ES-I3 (cell line): ENCODE measurements at regions not wholly inside any gene's neighbourhood (a gene's known extent, or its start where the extent isn't known, plus 50 kb on each side); places are given as distances from the start of the nearest gene placed in this dataset.

ENCODE experiments used
- H3K36me3 ChIP-seq: 2 replicates; pipeline ENCODE4 v1.6.1; 2013; ENCODE audit warnings: mild to moderate bottlenecking, low read length, control low read depth, moderate library complexity; ENCODE audit not compliant: insufficient read depth
- H3K4me1 ChIP-seq: 2 replicates; pipeline ENCODE4 v1.6.1; 2013; ENCODE audit warnings: mild to moderate bottlenecking, control low read depth, low read length; ENCODE audit not compliant: insufficient read depth
- H3K9ac ChIP-seq: 2 replicates; pipeline ENCODE4 v1.6.1; 2013; ENCODE audit warnings: low read depth, mild to moderate bottlenecking, low read length, moderate library complexity
- H3K9me3 ChIP-seq: 2 replicates; pipeline ENCODE4 v1.6.1; 2013; ENCODE audit warnings: mild to moderate bottlenecking, low read length, moderate library complexity; ENCODE audit not compliant: control insufficient read depth, insufficient read depth

DNA sequence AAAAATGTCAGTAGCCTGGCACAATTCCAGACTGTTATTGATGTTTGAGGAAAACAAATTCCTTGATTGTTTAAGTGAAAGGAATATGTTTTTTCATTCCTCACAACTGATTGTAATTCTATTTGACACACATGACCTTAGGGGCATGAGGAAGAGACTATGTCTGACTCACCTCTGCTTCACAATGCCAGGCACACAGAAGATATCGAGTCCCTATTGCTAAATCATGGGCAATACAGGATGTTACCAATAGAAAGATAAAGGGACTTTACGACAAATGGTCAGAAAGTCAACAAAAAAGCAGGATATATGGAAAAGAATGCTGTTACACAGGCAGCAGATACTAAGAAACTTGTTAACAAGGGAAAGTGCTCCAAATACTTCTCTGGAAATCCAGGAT, 1903.5 kb downstream of the EFNA5 start:
- H3K36me3 ChIP-seq = no peaks in the 10 kb centered on the region
- H3K4me1 ChIP-seq = no peaks in the 10 kb centered on the region
- peaks cover 3% of the 10 kb centered on the region; the same call in 1 of the 2 replicates for H3K9me3 ChIP-seq
- H3K9ac ChIP-seq = no peak overlapping the region

DNA sequence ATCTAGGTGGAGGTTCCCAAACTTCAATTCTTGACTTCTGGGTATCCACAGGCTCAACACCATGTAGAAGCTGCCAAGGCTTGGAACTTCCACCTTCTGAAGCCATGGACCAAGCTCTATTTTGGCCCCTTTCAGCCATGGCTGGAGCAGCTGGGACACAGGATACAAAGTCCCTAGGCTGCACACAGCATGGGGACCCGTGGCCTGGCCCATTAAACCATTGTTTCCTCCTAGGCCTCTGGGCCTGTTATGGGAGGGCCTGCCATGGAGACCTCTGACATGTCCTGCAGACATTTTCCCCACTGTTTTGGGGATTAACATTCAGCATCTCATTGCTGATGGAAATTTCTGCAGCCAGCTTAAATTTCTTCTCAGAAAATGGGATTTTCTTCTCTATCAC, 1908.0 kb downstream of the EFNA5 start:
- peaks cover 4% of the 10 kb centered on the region for H3K9me3 ChIP-seq

DNA sequence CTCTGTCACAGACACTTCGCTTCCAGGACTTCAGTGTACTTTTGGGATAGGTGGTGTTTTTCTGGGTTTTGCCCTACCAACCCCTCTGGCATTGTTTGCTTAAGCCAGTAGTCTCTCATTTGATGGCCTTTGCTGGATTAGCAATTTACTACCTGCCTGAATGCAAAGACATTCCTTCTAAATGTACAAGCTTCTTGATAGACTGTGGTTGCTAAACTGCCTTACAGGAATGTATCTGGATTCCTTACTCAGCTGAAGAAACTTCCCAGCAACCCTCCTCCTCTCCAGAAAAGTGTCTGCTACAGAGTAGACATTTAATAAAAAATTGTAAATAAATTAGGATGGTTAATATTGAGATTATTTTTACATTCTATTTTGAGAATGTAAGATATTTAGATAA, 1916.7 kb downstream of the EFNA5 start:
- Histone ChIP-seq H3K9ac (no peak overlapping the region), H3K4me1 (no peaks in the 10 kb centered on the region), H3K9me3 (no peaks in the 10 kb centered on the region), H3K36me3 (no peaks in the 10 kb centered on the region)

More for the DNA sequence above, 1908.0 kb downstream of the EFNA5 start:
- no peaks in the 10 kb centered on the region for H3K4me1 ChIP-seq
- no peaks in the 10 kb centered on the region for H3K36me3 ChIP-seq
- H3K9ac ChIP-seq = no peak overlapping the region

DNA sequence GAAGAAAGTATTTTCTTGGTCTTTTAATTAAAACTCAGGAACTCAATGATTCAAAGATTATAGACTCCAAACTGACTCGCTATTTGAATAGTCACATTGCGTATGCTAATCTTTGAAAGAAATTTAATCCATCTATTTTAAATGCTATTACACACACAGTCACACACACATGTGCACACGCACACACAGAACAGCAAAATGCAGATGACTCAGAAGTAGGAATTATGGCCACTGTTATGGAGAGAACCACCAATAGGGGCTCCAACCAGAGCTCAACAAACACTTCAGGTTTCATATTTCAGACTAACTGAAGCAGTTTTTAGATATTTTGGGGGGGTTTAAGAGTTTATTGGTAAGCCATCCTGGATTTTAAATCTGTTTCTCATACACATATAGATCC, 1917.9 kb downstream of the EFNA5 start:
- H3K4me1 ChIP-seq = no peaks in the 10 kb centered on the region
- H3K9ac ChIP-seq = no peak overlapping the region
- H3K9me3 ChIP-seq = no peaks in the 10 kb centered on the region
- no peaks in the 10 kb centered on the region for H3K36me3 ChIP-seq

DNA sequence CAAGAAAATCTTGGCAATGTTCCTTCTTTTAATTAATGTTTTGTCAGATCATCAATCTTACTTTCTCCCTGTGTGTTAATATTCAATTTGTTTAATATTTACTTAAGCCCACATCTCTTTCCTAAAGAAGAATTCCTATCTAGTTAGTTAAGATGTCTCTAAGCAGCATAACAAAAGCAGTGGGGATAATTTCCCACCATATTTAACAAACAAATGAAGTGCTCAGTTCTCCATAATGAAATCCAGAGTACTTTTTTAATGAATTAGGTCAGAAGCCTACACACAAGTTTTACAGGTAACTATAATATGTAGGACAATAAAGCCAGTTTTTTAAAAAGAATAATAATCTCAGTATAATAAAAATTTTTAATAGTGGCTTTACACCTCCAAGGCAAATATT, 1918.8 kb downstream of the EFNA5 start:
- no peak overlapping the region for H3K9ac ChIP-seq
- no peaks in the 10 kb centered on the region for H3K4me1 ChIP-seq
- H3K36me3 ChIP-seq = no peaks in the 10 kb centered on the region
- no peaks in the 10 kb centered on the region for H3K9me3 ChIP-seq

DNA sequence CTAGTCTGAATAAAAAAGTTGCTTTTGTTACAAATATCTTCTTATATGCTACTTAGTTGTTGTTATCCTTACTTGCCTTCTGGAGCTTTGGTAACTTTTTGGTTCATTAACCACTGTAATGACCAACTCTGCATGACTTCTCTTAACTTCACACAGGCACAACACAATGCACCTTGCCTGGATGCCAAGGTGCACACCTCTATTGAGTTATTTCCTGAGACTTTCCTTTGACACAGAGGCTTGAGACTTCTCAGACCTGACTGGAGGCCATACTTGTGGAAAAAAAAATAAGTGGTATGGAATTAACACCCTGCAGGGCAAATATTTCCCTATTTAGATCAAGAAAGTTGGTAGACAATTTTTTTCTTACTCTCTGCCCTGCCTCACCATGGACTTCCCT, 1925.6 kb downstream of the EFNA5 start:
- Histone ChIP-seq H3K9me3 (no peaks in the 10 kb centered on the region), H3K4me1 (no peaks in the 10 kb centered on the region), H3K36me3 (no peaks in the 10 kb centered on the region), H3K9ac (no peak overlapping the region)

DNA sequence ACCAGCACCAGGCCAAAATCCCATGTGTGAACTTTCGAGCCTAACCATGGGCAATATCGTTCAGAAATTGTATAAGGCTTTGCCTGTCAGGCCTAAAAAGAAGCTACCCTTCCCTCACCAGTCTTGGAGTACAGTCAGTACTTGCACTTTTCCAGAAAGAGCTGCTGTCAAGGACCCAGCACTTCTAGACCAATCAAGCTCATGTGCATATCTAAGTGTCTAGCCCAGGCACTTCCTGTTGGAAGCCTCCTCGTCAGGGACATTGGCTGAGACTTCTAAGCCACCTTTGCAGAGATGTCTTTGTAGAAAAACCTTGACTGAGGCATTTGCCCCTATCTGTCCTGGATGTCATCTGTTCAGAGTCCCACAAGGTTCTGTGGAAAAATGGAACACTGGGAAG, 1930.5 kb downstream of the EFNA5 start:
- no peak overlapping the region for H3K9ac ChIP-seq

DNA sequence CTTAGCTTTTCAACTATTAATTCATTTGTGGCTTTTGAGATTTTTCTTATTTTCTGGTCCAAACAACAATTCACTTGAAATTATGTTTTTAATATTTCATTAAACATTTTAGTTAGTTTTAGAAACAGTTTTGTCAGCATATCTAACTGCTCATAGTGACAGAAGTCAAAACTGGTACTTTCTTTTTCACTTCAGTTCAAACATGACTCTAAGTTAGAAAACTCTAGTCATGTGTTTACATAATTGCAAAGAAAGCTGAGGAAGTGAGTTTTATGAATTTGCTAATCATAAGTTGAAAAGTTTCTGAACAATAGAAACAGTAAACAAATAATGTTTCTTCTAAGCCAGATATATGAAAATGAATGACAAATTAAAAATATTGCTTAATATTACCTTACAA, 1931.0 kb downstream of the EFNA5 start:
- H3K36me3 ChIP-seq = no peaks in the 10 kb centered on the region
- H3K9me3 ChIP-seq = no peaks in the 10 kb centered on the region
- no peaks in the 10 kb centered on the region for H3K4me1 ChIP-seq

More for the DNA sequence above, 1930.5 kb downstream of the EFNA5 start:
- Histone ChIP-seq H3K9me3 (no peaks in the 10 kb centered on the region), H3K4me1 (no peaks in the 10 kb centered on the region), H3K36me3 (no peaks in the 10 kb centered on the region)

DNA sequence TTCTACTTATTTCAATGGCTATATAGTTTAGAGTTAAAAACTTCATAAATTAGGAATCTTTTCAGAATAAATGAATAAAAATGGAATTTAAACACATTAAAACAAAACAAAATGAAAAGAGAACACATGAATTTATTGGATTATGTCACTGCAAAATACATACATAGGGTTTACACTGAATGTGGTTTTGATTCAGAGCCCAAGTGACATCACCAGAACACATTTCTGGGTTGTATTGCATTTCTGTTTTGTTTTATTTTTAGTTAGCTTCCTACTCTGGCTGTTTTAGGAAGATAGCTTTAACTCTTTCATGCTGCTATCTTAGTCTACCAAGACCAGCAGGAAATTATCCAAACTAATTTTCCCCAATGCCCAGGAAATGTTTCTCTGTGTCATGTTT, 1935.0 kb downstream of the EFNA5 start:
- no peaks in the 10 kb centered on the region for H3K4me1 ChIP-seq
- no peak overlapping the region for H3K9ac ChIP-seq
- no peaks in the 10 kb centered on the region for H3K9me3 ChIP-seq
- no peaks in the 10 kb centered on the region for H3K36me3 ChIP-seq

More for the DNA sequence above, 1931.0 kb downstream of the EFNA5 start:
- no peak overlapping the region for H3K9ac ChIP-seq

DNA sequence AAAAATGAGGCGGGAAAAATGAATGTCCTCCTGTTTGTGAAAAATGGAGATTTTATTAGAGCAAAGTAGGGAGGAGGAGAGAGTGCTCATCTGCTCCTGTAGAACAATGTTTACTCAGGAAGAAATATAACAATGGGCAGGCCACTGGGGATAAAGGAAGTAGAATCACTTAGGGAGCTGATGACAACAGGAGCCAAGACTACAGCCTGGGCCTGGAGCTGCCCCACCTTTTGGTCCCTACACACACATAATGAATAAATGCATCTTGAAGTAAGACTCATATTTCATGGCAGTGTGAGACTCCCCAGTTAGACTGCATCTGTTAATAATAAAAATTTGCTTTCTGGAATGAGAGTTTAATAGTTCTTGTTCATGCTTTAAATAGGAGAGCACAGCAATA, 1939.8 kb downstream of the EFNA5 start:
- H3K36me3 ChIP-seq = no peaks in the 10 kb centered on the region
- no peaks in the 10 kb centered on the region for H3K4me1 ChIP-seq
- no peaks in the 10 kb centered on the region for H3K9me3 ChIP-seq
- H3K9ac ChIP-seq = no peak overlapping the region

DNA sequence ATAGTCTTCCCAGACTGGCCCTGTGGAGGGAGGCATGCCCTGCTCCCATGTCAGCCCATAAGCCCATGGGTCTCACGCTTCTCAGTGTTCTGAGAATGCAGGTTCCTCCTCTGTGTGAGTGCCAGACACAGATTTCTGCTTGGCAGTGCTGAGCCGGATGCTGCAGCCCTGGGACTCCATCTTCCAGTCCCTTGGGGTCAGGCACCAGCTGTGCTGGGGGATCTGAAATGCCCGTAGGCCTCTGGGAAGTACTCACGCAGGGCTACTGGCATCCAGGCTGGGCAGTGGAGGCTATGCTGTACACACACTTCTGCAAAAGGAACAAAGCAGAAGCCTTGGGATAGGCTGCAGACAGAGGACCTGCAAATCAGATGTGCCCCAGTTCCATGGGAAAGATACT, 1944.6 kb downstream of the EFNA5 start:
- Histone ChIP-seq H3K4me1 (no peaks in the 10 kb centered on the region), H3K9ac (no peak overlapping the region), H3K9me3 (no peaks in the 10 kb centered on the region), H3K36me3 (no peaks in the 10 kb centered on the region)

DNA sequence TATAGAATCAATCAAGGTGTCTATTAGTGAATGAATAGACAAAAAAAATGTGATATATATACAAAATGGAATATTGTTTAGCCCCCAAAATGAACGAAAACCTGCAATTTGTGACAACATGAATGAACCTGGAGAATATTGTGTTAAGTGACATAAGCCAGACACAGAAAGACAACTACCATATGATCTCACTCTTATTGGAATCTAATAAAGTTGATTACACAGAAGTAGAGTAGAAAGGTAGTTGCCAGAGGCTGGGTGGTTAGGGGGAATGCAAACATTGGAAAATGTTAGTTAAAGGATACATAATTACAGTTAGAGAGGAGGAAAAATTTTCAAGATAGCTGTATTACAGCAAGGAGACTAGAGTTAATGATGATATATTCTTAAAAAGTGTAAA, 1962.3 kb downstream of the EFNA5 start:
- Histone ChIP-seq H3K4me1 (no peaks in the 10 kb centered on the region), H3K9me3 (peaks cover 2% of the 10 kb centered on the region), H3K36me3 (no peaks in the 10 kb centered on the region), H3K9ac (no peak overlapping the region)

DNA sequence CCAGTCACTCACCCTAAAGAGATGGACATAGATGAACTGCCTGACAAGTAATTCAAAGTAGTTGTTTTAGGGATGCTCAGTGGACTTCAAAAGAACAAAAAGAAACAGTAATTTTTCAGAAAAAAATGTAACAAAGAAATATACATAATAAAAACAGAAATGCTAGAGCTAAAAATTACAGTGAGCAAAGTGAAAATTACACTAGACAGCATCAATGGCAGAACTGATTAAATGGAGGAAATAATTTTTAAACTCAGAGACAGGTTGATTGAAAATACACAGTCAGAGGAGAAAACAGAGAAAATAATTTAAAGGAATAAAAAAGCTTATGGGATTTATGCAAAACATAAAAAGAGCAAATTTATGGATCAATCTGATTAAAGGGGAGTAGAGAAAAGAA, 1968.4 kb downstream of the EFNA5 start:
- no peak overlapping the region for H3K9ac ChIP-seq
- H3K4me1 ChIP-seq = no peaks in the 10 kb centered on the region
- no peaks in the 10 kb centered on the region for H3K9me3 ChIP-seq
- no peaks in the 10 kb centered on the region for H3K36me3 ChIP-seq

DNA sequence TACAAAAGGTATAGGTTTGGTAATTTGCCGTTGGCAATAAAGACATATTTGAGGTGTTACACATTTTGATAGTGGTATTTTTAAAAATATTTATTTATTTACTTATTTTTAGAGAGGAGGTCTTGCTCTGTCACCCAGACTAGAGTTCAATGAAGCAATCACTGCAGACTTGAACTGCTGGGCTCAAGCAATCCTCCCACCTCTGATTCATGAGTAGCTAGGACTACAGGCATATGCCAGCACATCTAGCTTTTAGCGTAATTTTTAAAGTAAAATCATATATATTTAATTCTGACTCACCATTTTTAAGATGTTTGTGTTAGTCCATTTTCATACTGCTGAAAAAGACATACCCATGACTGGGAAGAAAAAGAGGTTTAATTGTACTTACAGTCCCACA, 1974.3 kb downstream of the EFNA5 start:
- Histone ChIP-seq H3K4me1 (0 out of 2 replicates have a peak, but pooled peaks cover 8% of the 10 kb centered on the region), H3K9me3 (no peaks in the 10 kb centered on the region), H3K9ac (no peak overlapping the region), H3K36me3 (no peaks in the 10 kb centered on the region)

DNA sequence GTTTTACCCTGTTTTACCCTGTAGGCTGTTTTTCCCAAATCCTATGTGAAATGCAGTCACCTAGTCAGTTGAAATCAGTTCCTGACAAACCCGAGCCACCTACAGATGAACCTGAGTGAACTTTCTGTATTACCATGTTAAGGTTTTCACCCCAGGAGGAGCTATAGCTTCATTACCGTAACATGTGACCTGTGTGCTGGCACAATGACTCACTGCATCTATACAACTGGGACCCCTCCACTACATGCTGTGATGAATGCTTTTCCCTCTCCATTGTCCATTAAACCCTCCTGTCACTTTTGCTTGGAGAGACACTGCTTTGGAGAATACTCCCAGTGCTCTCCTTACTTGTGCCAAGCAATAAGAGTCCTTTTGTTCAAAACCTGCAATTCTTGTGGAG, 1974.8 kb downstream of the EFNA5 start:
- H3K9me3 ChIP-seq = no peaks in the 10 kb centered on the region
- H3K9ac ChIP-seq = no peak overlapping the region
- H3K4me1 ChIP-seq = 0 out of 2 replicates have a peak, but pooled peaks cover 8% of the 10 kb centered on the region
- H3K36me3 ChIP-seq = no peaks in the 10 kb centered on the region

DNA sequence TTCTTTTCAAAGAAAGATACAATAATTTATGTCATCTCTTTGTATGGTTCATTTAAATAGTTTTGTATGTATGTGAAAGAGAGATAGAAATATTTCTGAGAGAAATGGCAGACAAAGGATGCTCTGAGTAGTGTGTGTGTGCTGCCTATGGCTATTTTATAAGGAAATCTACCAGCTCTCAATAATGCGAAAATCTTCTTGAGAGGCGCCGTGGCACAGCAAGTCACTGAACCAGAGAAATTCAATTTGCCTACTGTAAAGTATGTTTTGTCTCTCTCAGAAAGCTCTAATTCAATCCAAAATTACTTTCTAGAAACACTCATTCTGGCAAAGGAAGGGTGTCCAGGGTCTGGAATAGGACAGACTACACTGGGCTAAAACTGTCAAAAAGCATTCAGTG, 1981.1 kb downstream of the EFNA5 start:
- H3K9ac ChIP-seq = no peak overlapping the region
- H3K4me1 ChIP-seq = peaks cover 14% of the 10 kb centered on the region; the same call in 1 of the 2 replicates
- H3K36me3 ChIP-seq = no peaks in the 10 kb centered on the region
- H3K9me3 ChIP-seq = no peaks in the 10 kb centered on the region
